IMR-90 (cell line): ENCODE measurements at regions not wholly inside any gene's neighbourhood (a gene's known extent, or its start where the extent isn't known, plus 50 kb on each side); places are given as distances from the start of the nearest gene placed in this dataset.

Experiments
- ATAC-seq: fragments of 200-7000 bp; cut with Tn5 transposase; 2 replicates; pipeline ENCODE4 v1.9.1; 2020; ENCODE audit warnings: low read depth, mild to moderate bottlenecking, moderate library complexity
- BruUV-seq: library from RNA; stranded (reverse); fragments of 400-500 nt; replicated peaks from 2 replicates; lab custom pipeline; 2021; lab: Mats Ljungman, UMichigan
- CTCF ChIA-PET: fragments of 300-600 bp; formaldehyde crosslinking; extraction: SDS; loops from one replicate; lab custom pipeline; 2021; ENCODE audit warnings: antibody characterized with exemption; lab: Yijun Ruan, JAX
- POLR2A ChIA-PET: fragments of 300-600 bp; sonication (Branson Sonifier 250); formaldehyde crosslinking; loops from one replicate; lab custom pipeline; 2022; ENCODE audit warnings: antibody characterized with exemption; ENCODE audit not compliant: unreplicated experiment; lab: Charles Lee
- DNase-seq: peaks from one replicate; pipeline ENCODE4 v3.0.0; 2013
- H2AFZ ChIP-seq: replicated peaks from 2 replicates; pipeline ENCODE3; 2013; ENCODE audit warnings: low read length, mild to moderate bottlenecking; ENCODE audit not compliant: poor library complexity
- H2AK5ac ChIP-seq: 2 replicates; pipeline ENCODE4 v1.6.1; 2013; ENCODE audit warnings: low read depth, low read length, inconsistent platforms
- H2AK9ac ChIP-seq: replicated peaks from 2 replicates; pipeline ENCODE3; 2013; ENCODE audit warnings: mild to moderate bottlenecking, low read depth, low read length, moderate library complexity; ENCODE audit not compliant: poor library complexity
- H2BK120ac ChIP-seq: 2 replicates; pipeline ENCODE4 v1.6.1; 2013; ENCODE audit warnings: low read depth, low read length, inconsistent platforms
- H2BK15ac ChIP-seq: 3 replicates; pipeline ENCODE4 v1.6.1; 2013; ENCODE audit warnings: low read depth, low read length, inconsistent platforms
- H2BK20ac ChIP-seq: 2 replicates; pipeline ENCODE4 v1.6.1; 2013; ENCODE audit warnings: low read depth, mild to moderate bottlenecking, inconsistent platforms, low read length, moderate library complexity
- H2BK5ac ChIP-seq: 2 replicates; pipeline ENCODE4 v1.6.1; 2013; ENCODE audit warnings: mild to moderate bottlenecking, low read depth, low read length, inconsistent platforms; ENCODE audit not compliant: poor library complexity, severe bottlenecking
- H3K14ac ChIP-seq: replicated peaks from 2 replicates; pipeline ENCODE4 v1.6.1; 2013; ENCODE audit warnings: low read depth, low read length, inconsistent platforms
- H3K18ac ChIP-seq: 2 replicates; pipeline ENCODE4 v1.6.1; 2013; ENCODE audit warnings: low read depth, low read length, control low read depth
- H3K23ac ChIP-seq: 2 replicates; pipeline ENCODE4 v1.6.1; 2013; ENCODE audit warnings: low read depth, low read length, inconsistent platforms
- H3K27ac ChIP-seq: 2 replicates; pipeline ENCODE4 v1.5.1; 2013; ENCODE audit warnings: mild to moderate bottlenecking, control low read depth, low read length; ENCODE audit not compliant: insufficient read depth
- H3K27me3 ChIP-seq: 2 replicates; pipeline ENCODE4 v1.6.1; 2013; ENCODE audit warnings: low read length; ENCODE audit not compliant: control insufficient read depth, insufficient read depth
- H3K36me3 ChIP-seq: 2 replicates; pipeline ENCODE4 v1.6.1; 2013; ENCODE audit warnings: low read length, mixed read lengths; ENCODE audit not compliant: control insufficient read depth, insufficient read depth
- H3K4ac ChIP-seq: 2 replicates; pipeline ENCODE4 v1.6.1; 2013; ENCODE audit warnings: low read depth, low read length, inconsistent platforms
- H3K4me1 ChIP-seq: 2 replicates; pipeline ENCODE4 v1.6.1; 2013; ENCODE audit warnings: low read length, mixed read lengths; ENCODE audit not compliant: control insufficient read depth, insufficient read depth
- H3K4me2 ChIP-seq: 2 replicates; pipeline ENCODE4 v1.6.1; 2013; ENCODE audit warnings: low read depth, mild to moderate bottlenecking, control low read depth, low read length, moderate library complexity
- H3K4me3 ChIP-seq: 2 replicates; pipeline ENCODE4 v1.5.1; 2013; ENCODE audit warnings: low read depth, mild to moderate bottlenecking, control low read depth, low read length, moderate library complexity; ENCODE audit not compliant: insufficient read depth
- H3K56ac ChIP-seq: 2 replicates; pipeline ENCODE4 v1.6.1; 2013; ENCODE audit warnings: low read length, inconsistent platforms; ENCODE audit not compliant: insufficient read depth; ENCODE audit errors: extremely low read depth
- H3K79me1 ChIP-seq, 2 experiments: 2 replicates each; pipeline ENCODE4 v1.6.1; 2013; ENCODE audit warnings: low read length in 2 of 2, inconsistent platforms in 1 of 2, low read depth in 1 of 2
- H3K9ac ChIP-seq: 2 replicates; pipeline ENCODE4 v1.6.1; 2013; ENCODE audit warnings: low read depth, low read length, control low read depth
- H3K9me1 ChIP-seq: 2 replicates; pipeline ENCODE4 v1.6.1; 2013; ENCODE audit warnings: low read length, inconsistent platforms; ENCODE audit not compliant: insufficient read depth
- H3K9me3 ChIP-seq: 2 replicates; pipeline ENCODE4 v1.6.1; 2013; ENCODE audit warnings: low read length; ENCODE audit not compliant: control insufficient read depth, insufficient read depth
- H4K20me1 ChIP-seq: 2 replicates; pipeline ENCODE4 v1.6.1; 2013; ENCODE audit warnings: low read length, inconsistent platforms; ENCODE audit not compliant: insufficient read depth
- H4K5ac ChIP-seq: 2 replicates; pipeline ENCODE4 v1.6.1; 2013; ENCODE audit warnings: mild to moderate bottlenecking, low read depth, low read length, control low read depth
- H4K8ac ChIP-seq, 2 experiments: 2 replicates each; pipeline ENCODE4 v1.6.1; 2013; ENCODE audit warnings: low read depth in 2 of 2, low read length in 2 of 2, control low read depth in 1 of 2, inconsistent platforms in 1 of 2
- H4K91ac ChIP-seq: 2 replicates; pipeline ENCODE4 v1.6.1; 2013; ENCODE audit warnings: low read depth, low read length, inconsistent platforms; ENCODE audit not compliant: insufficient read depth
- BHLHE40 ChIP-seq: fragments of 150-350 bp; IDR thresholded peaks from 2 replicates; pipeline ENCODE4 v1.6.1; 2016; ENCODE audit warnings: mild to moderate bottlenecking, low read depth, low read length
- CHD1 ChIP-seq: IDR thresholded peaks from 2 replicates; pipeline ENCODE4 v1.6.1; 2012; ENCODE audit warnings: low read depth, low read length, improper control_type of control experiment
- ELK1 ChIP-seq: fragments of 150-350 bp; IDR thresholded peaks from 2 replicates; pipeline ENCODE4 v1.6.1; 2016; ENCODE audit warnings: low read depth, mild to moderate bottlenecking, low read length, moderate library complexity, borderline replicate concordance
- MAZ ChIP-seq: IDR thresholded peaks from 2 replicates; pipeline ENCODE4 v1.6.1; 2012; ENCODE audit warnings: low read depth, mild to moderate bottlenecking, low read length, improper control_type of control experiment, moderate library complexity, borderline replicate concordance
- MXI1 ChIP-seq: IDR thresholded peaks from 2 replicates; pipeline ENCODE4 v1.6.1; 2012; ENCODE audit warnings: low read depth, mild to moderate bottlenecking, low read length, moderate library complexity, borderline replicate concordance
- POLR2A ChIP-seq: IDR thresholded peaks from 2 replicates; pipeline ENCODE4 v1.6.1; 2012; ENCODE audit warnings: mild to moderate bottlenecking, low read depth, low read length
- RAD21 ChIP-seq: IDR thresholded peaks from 2 replicates; pipeline ENCODE4 v1.6.1; 2012; ENCODE audit warnings: low read length, improper control_type of control experiment
- RFX5 ChIP-seq: IDR thresholded peaks from 2 replicates; pipeline ENCODE4 v1.8.0; 2012; ENCODE audit warnings: low read depth, mild to moderate bottlenecking, low read length, moderate library complexity
- WGBS, 2 experiments: methylation state at CpG; one replicate each; pipeline versions ENCODE4 v1.1.5 to v1.1.7; 2013; ENCODE audit warnings: missing lambda C conversion rate in 2 of 2; ENCODE audit not compliant: insufficient read length in 1 of 2; ENCODE audit errors: extremely low coverage in 2 of 2; 5-methylcytosine and 5-hydroxymethylcytosine counted together
- dilution Hi-C: fragments of 300-500 bp; cut with HindIII; formaldehyde crosslinking; loops from one replicate; pipeline ENCODE4 v1.14.3; 2018; ENCODE audit warnings: low sequenced_read_pairs; ENCODE audit not compliant: unreplicated experiment
- in situ Hi-C: fragments of 300-500 bp; cut with MboI; formaldehyde crosslinking; loops from 3 replicates; pipeline ENCODE4 v1.14.3; 2019; ENCODE audit warnings: low sequenced_read_pairs, inconsistent platforms, mixed read lengths
- intact Hi-C: fragments of 100-400 bp; cut with micrococcal nuclease; formaldehyde crosslinking; loops from 2 replicates; pipeline ENCODE4 v1.10.0; 2022

GRCh38 chr1:232711996-232712395 lies 82.1 kb upstream of the SIPA1L2 start:
- in situ Hi-C loops (no loop called here), intact Hi-C loops (no loop called here), dilution Hi-C loops (no loop called here)
- Histone ChIP-seq H3K4ac (no peak overlapping the region), H2BK5ac (no peak overlapping the region), H2AK9ac (no peak overlapping the region), H3K4me2 (no peak overlapping the region), H3K36me3 (no peaks in the 10 kb centered on the region), H2AFZ (no peak overlapping the region), H3K9ac (no peak overlapping the region), H4K91ac (no peak overlapping the region), H2BK15ac (no peak overlapping the region), H3K4me3 (no peak overlapping the region), H3K23ac (no peak overlapping the region), H4K5ac (no peak overlapping the region), H3K56ac (no peak overlapping the region), H2BK120ac (no peak overlapping the region), H4K8ac (no peak overlapping the region), H3K27ac (no peak overlapping the region), H3K79me1 (no peaks in the 10 kb centered on the region), H2BK20ac (no peak overlapping the region), H3K14ac (no peak overlapping the region), H2AK5ac (no peak overlapping the region), H3K9me1 (no peaks in the 10 kb centered on the region), H4K20me1 (no peaks in the 10 kb centered on the region), H3K4me1 (no peaks in the 10 kb centered on the region; the same call in 1 of the 2 replicates), H3K9me3 (peaks cover 2% of the 10 kb centered on the region; the same call in 1 of the 2 replicates), H3K27me3 (no peaks in the 10 kb centered on the region), H3K18ac (no peak overlapping the region)
- no peak for ATAC-seq
- ChIA-PET POLR2A (no interaction called here), CTCF (interaction anchor here (0.5 kb wide), 1 partner anchor 495 kb away, joined by 3 read pairs; no protein-coding TSS in a partner anchor)
- no TSS peak for BruUV-seq
- no CpG with 5 or more reads among the region's 6 CpGs for WGBS, 2 experiments
- no peak for DNase-seq
- TF ChIP-seq ELK1 (no peak), MAZ (no peak), RAD21 (no peak), CHD1 (no peak), MXI1 (no peak), POLR2A (no peak), RFX5 (no peak), BHLHE40 (no peak)
